HG02763 (cell line): ENCODE measurements at regions not wholly inside any gene's neighbourhood (a gene's known extent, or its start where the extent isn't known, plus 50 kb on each side); places are given as distances from the start of the nearest gene placed in this dataset.

Experiments
- ATAC-seq: cut with Tn5 transposase; IDR thresholded peaks from one replicate; pipeline ENCODE4 v1.9.1; 2021; ENCODE audit warnings: mild to moderate bottlenecking, moderate library complexity; ENCODE audit not compliant: unreplicated experiment

DNA sequence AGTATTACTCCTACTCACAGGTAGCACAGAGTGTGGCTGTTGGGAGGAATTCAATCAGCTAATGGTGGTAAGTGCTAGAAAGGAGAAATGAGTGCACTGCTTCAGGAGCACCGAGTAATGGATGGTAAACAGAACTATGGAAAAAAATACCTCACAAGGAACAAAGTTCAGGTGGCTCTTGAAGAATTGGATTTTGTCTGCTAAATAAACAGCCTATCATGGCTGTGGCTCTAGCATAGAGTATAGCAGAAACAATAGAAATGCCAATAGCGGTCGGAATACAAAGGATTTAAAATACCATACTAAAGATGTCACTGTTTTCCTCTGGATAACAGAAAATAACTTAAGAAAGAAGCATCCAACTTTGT is 482.5 kb downstream of the NUP35 start:
- no peak for ATAC-seq

DNA sequence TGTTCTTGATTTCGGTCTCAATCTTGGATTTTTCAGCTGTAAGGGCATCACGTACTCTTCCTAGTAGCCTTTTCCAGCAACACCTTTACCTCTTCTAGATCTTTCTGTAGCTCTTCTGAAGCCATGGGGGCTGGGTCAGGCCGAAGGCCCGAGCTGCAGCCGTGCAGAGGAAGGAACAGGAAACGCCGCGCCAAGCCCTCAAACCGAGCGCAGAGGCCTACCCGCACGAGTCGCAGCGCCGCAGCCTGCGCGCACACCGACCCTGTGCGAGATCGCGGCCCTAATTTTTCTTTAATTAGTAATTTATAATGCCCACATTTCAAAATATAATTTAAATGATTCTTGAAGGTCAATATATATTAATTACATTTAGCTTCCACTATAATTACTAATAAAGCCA is 483.8 kb downstream of the NUP35 start:
- no peak for ATAC-seq

GRCh38 chr2:183608747-183609146 is 484.5 kb downstream of the NUP35 start:
- no peak for ATAC-seq

DNA sequence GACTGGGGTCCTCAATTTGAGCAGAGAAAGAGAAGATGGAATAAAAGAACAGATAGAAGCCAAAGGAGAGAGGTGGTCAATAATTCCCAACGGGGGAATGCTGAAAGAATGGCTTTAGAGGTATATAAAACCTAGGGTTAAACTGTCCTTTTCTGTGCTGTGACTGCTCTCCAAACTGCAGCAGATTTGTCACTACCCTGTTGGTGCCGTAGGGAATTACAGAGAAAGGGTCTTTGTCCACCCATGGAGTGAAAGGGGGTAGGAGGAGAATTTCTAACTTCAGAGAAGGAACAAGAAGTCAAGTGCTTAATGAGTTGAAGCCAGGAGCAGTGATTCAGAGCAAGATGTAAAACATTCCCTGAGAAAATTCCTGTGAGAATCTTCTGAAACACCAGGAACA is 486.5 kb downstream of the NUP35 start:
- ATAC-seq: no peak

GRCh38 chr2:183614799-183615435 is 490.7 kb downstream of the NUP35 start:
- no peak for ATAC-seq

DNA sequence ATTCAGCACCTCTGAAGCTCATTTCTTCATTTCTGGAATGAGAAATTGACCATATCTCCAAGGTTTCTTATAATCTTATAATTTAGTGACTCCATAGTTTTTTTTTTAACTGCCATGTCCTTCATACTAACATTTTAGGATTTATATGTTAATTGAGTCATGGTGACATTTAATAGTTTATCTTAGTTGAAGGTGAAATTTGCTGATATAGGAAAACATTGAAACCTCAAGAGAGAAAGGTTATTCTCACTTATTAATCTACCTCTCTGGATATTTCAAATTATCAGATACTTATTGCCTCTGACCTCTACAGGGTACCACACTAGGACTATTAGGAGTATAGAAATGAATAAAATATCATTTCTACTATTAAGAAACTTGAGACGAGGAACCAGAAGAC is 499.0 kb downstream of the NUP35 start:
- no peak for ATAC-seq

- no peak for ATAC-seq
Observed at GRCh38 chr2:183630964-183631363, 506.7 kb downstream of the NUP35 start.

GRCh38 chr2:183656121-183656520 is 531.9 kb downstream of the NUP35 start:
- no peak for ATAC-seq

GRCh38 chr2:183665425-183665824 is 541.2 kb downstream of the NUP35 start:
- ATAC-seq: no peak

GRCh38 chr2:183666031-183666430 is 541.8 kb downstream of the NUP35 start:
- no peak for ATAC-seq

DNA sequence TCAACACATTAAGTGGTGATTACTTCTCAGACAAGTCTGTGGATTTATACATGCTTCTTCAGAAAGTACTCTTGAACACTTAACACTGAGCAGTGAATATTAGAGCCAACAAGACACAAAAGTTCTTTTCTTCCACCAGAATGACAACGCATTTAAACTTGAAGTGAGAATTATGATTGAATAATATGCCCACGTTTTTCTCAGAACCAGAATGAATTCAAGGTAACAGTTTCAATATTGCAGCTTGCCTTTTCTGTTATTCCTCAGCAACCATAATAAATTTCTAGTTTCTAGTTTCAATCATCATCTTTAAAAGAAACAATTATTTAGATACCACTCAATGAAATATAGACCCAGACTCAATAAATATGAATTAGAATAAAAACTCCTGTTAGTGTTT is 547.0 kb downstream of the NUP35 start:
- ATAC-seq: no peak

- ATAC-seq: no peak
Observed at GRCh38 chr2:183678908-183679307, 554.7 kb downstream of the NUP35 start.

DNA sequence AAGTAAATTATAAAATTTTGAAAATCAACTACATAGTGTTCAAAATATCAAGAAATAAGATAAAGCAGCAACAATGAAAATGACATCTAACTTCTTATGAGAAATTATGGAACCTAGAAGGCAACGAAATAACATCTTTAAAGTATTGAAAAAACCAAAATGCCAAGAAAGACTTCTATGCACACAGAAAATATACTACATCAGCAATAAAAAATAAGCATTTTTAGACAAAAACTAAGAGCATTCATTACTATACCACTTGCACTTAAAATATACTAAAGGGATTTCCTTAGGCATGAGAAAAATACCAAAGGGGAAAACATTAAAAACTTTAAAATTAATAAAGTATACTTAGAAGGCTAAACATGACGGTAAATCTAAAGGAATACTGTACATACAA is 556.3 kb downstream of the NUP35 start:
- no peak for ATAC-seq

DNA sequence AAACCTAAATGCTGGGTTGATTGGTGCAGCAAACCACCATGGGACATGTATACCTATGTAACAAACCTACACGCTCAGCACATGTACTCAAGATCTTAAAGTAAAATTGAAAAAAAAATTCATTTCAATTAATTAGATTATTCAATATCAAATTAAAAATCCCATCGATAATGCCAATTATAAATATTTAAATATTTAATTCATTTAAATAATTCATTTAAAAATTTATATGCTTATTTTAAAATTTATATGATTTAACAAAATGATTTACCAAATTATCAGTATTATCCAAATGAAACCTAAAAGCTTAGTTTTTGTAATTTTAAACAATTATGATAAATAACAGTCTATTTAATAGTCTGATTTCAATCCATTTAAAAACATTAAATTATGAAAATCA is 560.4 kb downstream of the NUP35 start:
- ATAC-seq: no peak

GRCh38 chr2:183696028-183696427 is 571.8 kb downstream of the NUP35 start:
- ATAC-seq: no peak

DNA sequence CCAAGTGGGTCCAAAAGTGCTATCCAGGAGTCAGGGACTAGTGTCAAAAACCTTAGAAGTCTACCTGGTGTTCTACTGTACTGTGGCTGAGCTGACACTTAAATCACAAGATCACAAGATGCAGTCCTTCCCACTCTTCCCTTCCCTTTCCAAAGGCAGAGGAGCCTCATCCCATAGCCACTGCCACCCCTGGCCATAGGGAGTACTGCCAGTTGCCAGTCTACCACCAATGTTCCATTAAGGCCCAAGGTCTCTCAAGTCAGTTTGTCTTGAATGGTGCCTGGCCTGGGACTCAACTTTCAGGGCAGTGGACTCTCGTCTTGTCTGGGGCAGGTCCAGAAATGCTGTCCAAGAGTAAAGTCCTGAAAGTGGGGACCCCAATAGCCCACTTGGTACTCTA is 585.6 kb downstream of the NUP35 start:
- no peak for ATAC-seq

GRCh38 chr2:183718246-183718645 is 594.0 kb downstream of the NUP35 start:
- no peak for ATAC-seq

- no peak for ATAC-seq
Observed at GRCh38 chr2:183723278-183723677, 599.0 kb downstream of the NUP35 start.

- ATAC-seq: no peak
Observed at GRCh38 chr2:183729380-183729779, 605.1 kb downstream of the NUP35 start.

GRCh38 chr2:183740241-183740640 is 616.0 kb downstream of the NUP35 start:
- ATAC-seq: no peak

- ATAC-seq: no peak
Observed at GRCh38 chr2:183752571-183752970, 628.3 kb downstream of the NUP35 start.

DNA sequence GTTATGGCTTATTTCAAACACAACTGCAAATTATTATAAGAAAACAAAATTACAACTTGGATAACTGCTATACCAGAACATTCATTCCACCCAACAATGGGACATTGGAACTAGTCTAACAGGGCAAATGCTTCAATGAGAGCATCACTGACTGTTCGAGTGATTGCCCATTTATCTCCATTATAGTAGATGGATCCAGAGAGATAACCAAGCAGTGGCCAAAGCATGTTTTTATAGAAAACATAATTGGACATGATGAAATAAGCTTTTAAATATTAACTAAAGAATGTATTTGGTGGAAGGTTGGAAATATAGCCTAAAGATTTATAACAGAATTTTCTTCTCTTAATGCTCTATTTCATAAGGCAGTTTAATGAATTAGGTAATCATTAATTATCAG is 634.8 kb downstream of the NUP35 start:
- ATAC-seq: no peak

GRCh38 chr2:183773775-183774174 is 649.5 kb downstream of the NUP35 start:
- no peak for ATAC-seq

DNA sequence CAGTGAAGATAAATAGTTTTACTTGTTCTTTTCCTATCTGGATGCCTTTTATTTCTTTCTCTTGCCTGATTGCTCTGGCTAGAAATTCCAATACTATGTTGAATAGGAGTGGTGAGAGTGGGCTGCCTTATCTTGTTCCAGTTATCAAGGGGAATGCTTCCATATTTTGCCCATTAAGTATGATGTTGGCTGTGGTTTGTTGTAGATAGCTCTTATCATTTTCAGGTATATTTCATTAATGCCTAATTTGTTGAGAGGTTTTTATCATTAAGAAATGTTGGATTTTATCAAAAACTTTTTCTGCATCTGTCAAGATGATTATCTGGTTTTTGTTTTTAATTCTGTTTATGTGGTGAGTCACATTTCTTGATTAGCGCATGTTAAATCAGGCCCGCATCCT is 655.8 kb downstream of the NUP35 start:
- no peak for ATAC-seq
